HT-29 (cell line): ENCODE measurements at regions not wholly inside any gene's neighbourhood (a gene's known extent, or its start where the extent isn't known, plus 50 kb on each side); places are given as distances from the start of the nearest gene placed in this dataset.

Experiments used
- DNase-seq: peaks from one replicate; pipeline ENCODE4 v3.0.0-alpha.2; 2015; ENCODE audit warnings: low spot score

- no peak for DNase-seq
Observed at GRCh38 chr16:65771707-65772106, 594.8 kb upstream of the CDH5 start.

GRCh38 chr16:65770752-65771151 is 595.7 kb upstream of the CDH5 start:
- DNase-seq, result no peak

- no peak for DNase-seq
Observed at GRCh38 chr16:65769776-65770438, 596.6 kb upstream of the CDH5 start.

- DNase-seq, result no peak
Observed at GRCh38 chr16:65769055-65769465, 597.4 kb upstream of the CDH5 start.

- no peak for DNase-seq
Observed at GRCh38 chr16:65767125-65767524, 599.4 kb upstream of the CDH5 start.

GRCh38 chr16:65763640-65764305 is 602.7 kb upstream of the CDH5 start:
- DNase-seq, result no peak

- DNase-seq, result no peak
Observed at GRCh38 chr16:65760874-65761273, 605.6 kb upstream of the CDH5 start.

GRCh38 chr16:65758620-65759019 is 607.9 kb upstream of the CDH5 start:
- DNase-seq, result no peak

- DNase-seq, result no peak
Observed at GRCh38 chr16:65757064-65757463, 609.4 kb upstream of the CDH5 start.

- no peak for DNase-seq
Observed at GRCh38 chr16:65756163-65756562, 610.3 kb upstream of the CDH5 start.

GRCh38 chr16:65754820-65755691 is 611.4 kb upstream of the CDH5 start:
- DNase-seq, result no peak

GRCh38 chr16:65752522-65752844 is 614.0 kb upstream of the CDH5 start:
- DNase-seq, result no peak

GRCh38 chr16:65751622-65752521 is 614.6 kb upstream of the CDH5 start:
- DNase-seq, result no peak

GRCh38 chr16:65749506-65749905 is 617.0 kb upstream of the CDH5 start:
- no peak for DNase-seq

- no peak for DNase-seq
Observed at GRCh38 chr16:65746941-65747340, 619.5 kb upstream of the CDH5 start.

- DNase-seq, result no peak
Observed at GRCh38 chr16:65745201-65745708, 621.2 kb upstream of the CDH5 start.

- DNase-seq, result no peak
Observed at GRCh38 chr16:65744401-65744800, 622.1 kb upstream of the CDH5 start.

- no peak for DNase-seq
Observed at GRCh38 chr16:65743558-65743957, 621.7 kb upstream of the CDH11 start.

GRCh38 chr16:65740711-65741110 is 618.8 kb upstream of the CDH11 start:
- no peak for DNase-seq

- DNase-seq, result no peak
Observed at GRCh38 chr16:65739518-65739917, 617.7 kb upstream of the CDH11 start.

- no peak for DNase-seq
Observed at GRCh38 chr16:65737831-65738230, 616.0 kb upstream of the CDH11 start.
